ENCODE measurements at regions not wholly inside any gene's neighbourhood (a gene's known extent, or its start where the extent isn't known, plus 50 kb on each side); places are given as distances from the start of the nearest gene placed in this dataset. TPM values are rescaled to one million over a fixed set of nuclear protein-coding genes. Genes with fewer than 3 reads are reported as not detected.

DNA sequence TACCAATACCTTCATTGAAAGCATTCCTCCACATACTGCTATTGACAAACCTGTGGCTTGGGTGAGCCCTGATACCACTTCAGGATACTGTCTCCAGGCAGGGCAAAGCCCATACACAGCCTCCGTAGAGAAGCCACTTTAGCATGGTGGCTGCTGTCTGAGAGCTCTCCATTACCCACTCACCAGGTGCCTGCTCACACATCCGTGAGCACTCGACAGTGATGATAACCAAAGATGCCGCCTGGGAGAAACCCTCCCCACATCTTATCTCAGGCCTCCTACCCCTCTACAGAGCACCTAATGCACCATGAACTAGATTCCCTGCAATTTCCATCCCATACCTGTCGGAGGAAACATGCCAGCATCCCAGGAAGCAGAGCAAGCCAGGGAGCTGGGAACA is 57.6 kb upstream of the KLHL29 start:
- H3K4me3 ChIP-seq, result no peak overlapping the region
- no peak overlapping the region for H3K27ac ChIP-seq
- no peak for TF ChIP-seq POLR2A (IDR thresholded peaks at IDR 0.05)
- TF ChIP-seq EP300 (IDR thresholded peaks at IDR 0.05), result no peak
- TF ChIP-seq, protein P1, sequence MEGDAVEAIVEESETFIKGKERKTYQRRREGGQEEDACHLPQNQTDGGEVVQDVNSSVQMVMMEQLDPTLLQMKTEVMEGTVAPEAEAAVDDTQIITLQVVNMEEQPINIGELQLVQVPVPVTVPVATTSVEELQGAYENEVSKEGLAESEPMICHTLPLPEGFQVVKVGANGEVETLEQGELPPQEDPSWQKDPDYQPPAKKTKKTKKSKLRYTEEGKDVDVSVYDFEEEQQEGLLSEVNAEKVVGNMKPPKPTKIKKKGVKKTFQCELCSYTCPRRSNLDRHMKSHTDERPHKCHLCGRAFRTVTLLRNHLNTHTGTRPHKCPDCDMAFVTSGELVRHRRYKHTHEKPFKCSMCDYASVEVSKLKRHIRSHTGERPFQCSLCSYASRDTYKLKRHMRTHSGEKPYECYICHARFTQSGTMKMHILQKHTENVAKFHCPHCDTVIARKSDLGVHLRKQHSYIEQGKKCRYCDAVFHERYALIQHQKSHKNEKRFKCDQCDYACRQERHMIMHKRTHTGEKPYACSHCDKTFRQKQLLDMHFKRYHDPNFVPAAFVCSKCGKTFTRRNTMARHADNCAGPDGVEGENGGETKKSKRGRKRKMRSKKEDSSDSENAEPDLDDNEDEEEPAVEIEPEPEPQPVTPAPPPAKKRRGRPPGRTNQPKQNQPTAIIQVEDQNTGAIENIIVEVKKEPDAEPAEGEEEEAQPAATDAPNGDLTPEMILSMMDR (IDR thresholded peaks at IDR 0.05), result no peak
- H3K27me3 ChIP-seq, result no peaks in the 10 kb centered on the region
- DNase-seq, result no peak
- 73 to 81% (median 78%) methylated on average over 5 of the region's 5 CpGs for WGBS, 3 donors
- intact Hi-C loops (cut with DNase I), result no loop called here
- H3K9me3 ChIP-seq, result no peaks in the 10 kb centered on the region
- H3K36me3 ChIP-seq, result no peaks in the 10 kb centered on the region
- H3K4me1 ChIP-seq (ENCODE audit: insufficient read depth), result peaks cover 3% of the 10 kb centered on the region

DNA sequence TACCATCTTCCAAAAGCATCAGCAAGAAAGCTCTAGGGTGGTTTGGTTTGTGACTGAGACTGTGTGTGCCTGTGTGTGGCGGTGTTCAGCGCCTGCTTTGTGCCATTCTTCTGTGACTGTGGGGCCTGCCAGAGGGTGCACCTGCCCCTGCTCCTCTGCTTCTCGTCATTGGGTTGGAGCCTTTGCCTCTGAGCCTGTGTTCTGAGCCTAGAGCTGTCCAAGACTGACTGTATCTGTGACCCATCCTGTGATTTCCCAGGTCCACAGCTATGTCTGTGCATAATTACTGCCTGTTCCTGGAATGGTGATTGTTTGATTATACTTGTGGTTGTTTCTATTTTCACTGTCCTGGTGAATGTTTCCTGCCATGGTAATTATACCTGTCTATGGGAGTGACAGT is 57.1 kb upstream of the KLHL29 start:
- TF ChIP-seq, protein P1 (IDR thresholded peaks at IDR 0.05), result no peak
- no peak for TF ChIP-seq EP300 (IDR thresholded peaks at IDR 0.05)
- TF ChIP-seq POLR2A (IDR thresholded peaks at IDR 0.05), result no peak
- intact Hi-C loops (cut with DNase I), result no loop called here
- no peak for DNase-seq
- Histone ChIP-seq H3K4me1 (ENCODE audit: insufficient read depth) (no peaks in the 10 kb centered on the region), H3K4me3 (no peak overlapping the region), H3K36me3 (no peaks in the 10 kb centered on the region), H3K27ac (no peak overlapping the region), H3K9me3 (no peaks in the 10 kb centered on the region), H3K27me3 (no peaks in the 10 kb centered on the region)
- WGBS, 3 donors, result 68 to 74% (median 72%) methylated on average over 3 of the region's 3 CpGs

DNA sequence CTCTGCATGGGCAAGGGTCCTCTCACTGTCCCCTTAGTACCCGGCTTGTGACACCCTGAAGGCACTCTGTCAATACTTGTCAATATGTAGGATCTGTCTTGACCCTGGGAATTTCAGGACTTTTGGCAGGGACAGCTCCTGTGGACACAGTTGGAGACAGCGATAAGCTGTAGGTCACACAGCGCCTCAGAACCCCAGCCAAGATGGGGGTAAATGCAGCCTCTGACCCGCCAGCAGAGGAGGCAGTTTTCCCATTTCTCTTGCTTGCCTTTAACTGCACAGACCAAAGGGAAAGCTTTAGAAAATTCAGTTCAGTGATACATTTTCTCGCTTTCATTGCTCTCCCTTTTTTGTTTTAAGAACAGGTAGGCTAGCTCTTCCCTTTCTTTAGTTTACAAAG is 54.8 kb upstream of the KLHL29 start:
- H3K9me3 ChIP-seq, result no peaks in the 10 kb centered on the region
- no peaks in the 10 kb centered on the region for H3K4me1 ChIP-seq (ENCODE audit: insufficient read depth)
- no peaks in the 10 kb centered on the region for H3K36me3 ChIP-seq
- no peak overlapping the region for H3K27ac ChIP-seq
- TF ChIP-seq, protein P1 (IDR thresholded peaks at IDR 0.05), result no peak
- TF ChIP-seq EP300 (IDR thresholded peaks at IDR 0.05) (no peak), POLR2A (IDR thresholded peaks at IDR 0.05) (no peak)
- DNase-seq, result no peak
- WGBS, 3 donors, result 57 to 65% (median 64%) methylated on average over 5 of the region's 5 CpGs
- intact Hi-C loops (cut with DNase I), result no loop called here
- H3K4me3 ChIP-seq, result no peak overlapping the region
- no peaks in the 10 kb centered on the region for H3K27me3 ChIP-seq

Small RNA genes lying in the stretch of these regions (small RNA-seq; reads per million reads assigned to genes)
- gene AC099799.1, result not detected
- not detected for gene RN7SL117P
- gene RNA5SP87, result not detected

All from ovary (tissue), 7 donors.